ENCODE measurements at regions not wholly inside any gene's neighbourhood (a gene's known extent, or its start where the extent isn't known, plus 50 kb on each side); places are given as distances from the start of the nearest gene placed in this dataset.
"Not testable (repeated sequence)": the region's sequence is repeated elsewhere in the genome, so short reads cannot be mapped to it uniquely, and the experiment has no call there.

- DNase-seq: no peak
These were observed 868.0 kb downstream of the FAT4 start for GRCh38 chr4:126182786-126183185.

- DNase-seq: no peak
These were observed 868.5 kb downstream of the FAT4 start for GRCh38 chr4:126183206-126183605.

- DNase-seq: no peak
These were observed 876.8 kb downstream of the FAT4 start for GRCh38 chr4:126191536-126191935.

- no peak for DNase-seq
These were observed 877.8 kb downstream of the FAT4 start for GRCh38 chr4:126192506-126192905.

GRCh38 chr4:126201251-126202138 lies 886.7 kb downstream of the FAT4 start:
- DNase-seq: not testable (repeated sequence)

GRCh38 chr4:126202226-126202625 lies 887.5 kb downstream of the FAT4 start:
- DNase-seq: no peak

- DNase-seq: no peak
These were observed 893.2 kb downstream of the FAT4 start for GRCh38 chr4:126207910-126208309.

GRCh38 chr4:126209147-126209546 lies 894.4 kb downstream of the FAT4 start:
- DNase-seq: no peak

- no peak for DNase-seq
These were observed 899.2 kb downstream of the FAT4 start for GRCh38 chr4:126213996-126214395.

- DNase-seq: no peak
These were observed 901.0 kb downstream of the FAT4 start for GRCh38 chr4:126215759-126216158.

- no peak for DNase-seq
These were observed 901.9 kb downstream of the FAT4 start for GRCh38 chr4:126216611-126217010.

- DNase-seq: no peak
These were observed 906.5 kb downstream of the FAT4 start for GRCh38 chr4:126221282-126221681.

- DNase-seq: no peak
These were observed 907.1 kb downstream of the FAT4 start for GRCh38 chr4:126221717-126222340.

GRCh38 chr4:126223784-126224407 lies 909.1 kb downstream of the FAT4 start:
- DNase-seq: peak; percentile 6

- no peak for DNase-seq
These were observed 912.7 kb downstream of the FAT4 start for GRCh38 chr4:126227428-126227827.

- DNase-seq: no peak
These were observed 915.5 kb downstream of the FAT4 start for GRCh38 chr4:126230269-126230668.

GRCh38 chr4:126233483-126233882 lies 918.7 kb downstream of the FAT4 start:
- no peak for DNase-seq

GRCh38 chr4:126238013-126238412 lies 923.3 kb downstream of the FAT4 start:
- DNase-seq: no peak

- no peak for DNase-seq
These were observed 926.9 kb downstream of the FAT4 start for GRCh38 chr4:126241634-126242033.

GRCh38 chr4:126242679-126243390 lies 928.1 kb downstream of the FAT4 start:
- DNase-seq: no peak

- DNase-seq: no peak
These were observed 932.7 kb downstream of the FAT4 start for GRCh38 chr4:126247409-126247808.

- DNase-seq: no peak
These were observed 935.3 kb downstream of the FAT4 start for GRCh38 chr4:126250006-126250405.

- no peak for DNase-seq
These were observed 936.4 kb downstream of the FAT4 start for GRCh38 chr4:126251169-126251568.
